ENCODE measurements at regions not wholly inside any gene's neighbourhood (a gene's known extent, or its start where the extent isn't known, plus 50 kb on each side); places are given as distances from the start of the nearest gene placed in this dataset.
A peak's percentile ranks its signal among the peaks of the same experiment; 100 is the strongest.

GRCh38 chr4:14299166-14299565 is 671.6 kb upstream of the BOD1L1 start:
- no peak for DNase-seq (ENCODE audit: low read depth in 2 of 2)

DNA sequence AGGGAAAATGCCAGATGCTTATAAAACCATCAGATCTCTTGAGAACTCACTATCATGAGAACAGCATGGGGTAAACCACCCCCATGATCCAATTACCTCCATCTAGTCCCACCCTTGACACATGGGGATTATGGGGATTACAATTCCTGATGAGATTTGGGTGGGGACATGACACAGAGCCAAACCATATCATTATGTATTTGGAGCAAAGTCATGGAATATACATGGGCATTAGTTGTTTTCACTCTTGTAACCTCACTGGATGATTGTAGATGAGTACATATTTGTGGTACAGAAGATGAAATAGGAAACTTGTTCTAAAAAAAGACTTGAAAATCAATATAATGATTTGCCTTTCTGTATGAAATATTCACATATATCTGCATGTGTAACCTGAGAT is 674.5 kb upstream of the BOD1L1 start:
- no peak for DNase-seq (ENCODE audit: low read depth in 2 of 2)

DNA sequence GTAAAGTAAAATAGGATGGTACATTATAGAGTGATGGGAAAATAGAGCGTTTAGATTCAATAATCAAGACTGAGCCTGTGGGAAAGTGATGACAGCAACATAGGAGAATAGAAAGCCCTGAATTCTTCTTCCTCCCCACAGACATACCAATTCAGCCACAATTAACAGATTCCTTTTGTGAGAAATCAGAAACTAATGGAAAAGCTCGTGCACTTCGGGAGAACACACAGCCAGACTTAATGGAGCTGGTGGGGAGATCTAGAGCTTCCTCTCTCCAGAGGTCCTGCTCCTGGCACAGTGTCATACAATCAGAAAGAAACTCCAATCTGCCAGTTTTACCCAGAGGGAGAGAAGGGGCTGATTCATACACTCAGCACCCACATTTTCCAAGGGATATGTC is 676.3 kb upstream of the BOD1L1 start:
- DNase-seq (ENCODE audit: low read depth in 2 of 2) = no peak

- DNase-seq (ENCODE audit: low read depth in 2 of 2) = no peak
These were observed 680.7 kb upstream of the BOD1L1 start for GRCh38 chr4:14308229-14308651.

GRCh38 chr4:14309431-14309830 is 681.9 kb upstream of the BOD1L1 start:
- no peak for DNase-seq (ENCODE audit: low read depth in 2 of 2)

- no peak for DNase-seq (ENCODE audit: low read depth in 2 of 2)
These were observed 686.2 kb upstream of the BOD1L1 start for GRCh38 chr4:14313757-14314156.

DNA sequence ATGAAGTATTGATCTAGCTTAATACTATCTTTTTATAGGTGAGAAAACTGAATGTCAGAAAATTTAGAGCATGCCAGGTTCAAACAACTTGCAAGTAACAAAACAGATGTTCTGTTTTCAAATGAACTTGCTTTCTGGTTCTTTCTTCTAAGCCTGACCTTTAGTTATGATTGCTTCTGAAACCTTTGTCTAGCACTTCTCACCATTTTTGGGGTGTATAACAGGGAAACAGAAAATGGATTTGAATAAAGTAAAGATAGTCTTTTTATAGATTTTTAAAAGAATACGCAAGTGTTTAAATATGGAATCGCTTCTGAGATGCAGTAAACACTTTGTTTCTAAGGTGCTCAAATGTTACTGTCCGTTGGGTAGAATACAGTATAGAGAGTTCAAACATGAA is 687.2 kb upstream of the CPEB2 start:
- DNase-seq (ENCODE audit: low read depth in 2 of 2) = no peak

- DNase-seq (ENCODE audit: low read depth in 2 of 2) = no peak
These were observed 684.9 kb upstream of the CPEB2 start for GRCh38 chr4:14317351-14317750.

GRCh38 chr4:14318671-14319070 is 683.6 kb upstream of the CPEB2 start:
- no peak for DNase-seq (ENCODE audit: low read depth in 2 of 2)

- no peak for DNase-seq (ENCODE audit: low read depth in 2 of 2)
These were observed 680.6 kb upstream of the CPEB2 start for GRCh38 chr4:14321723-14322122.

GRCh38 chr4:14323191-14323590 is 679.1 kb upstream of the CPEB2 start:
- DNase-seq (ENCODE audit: low read depth in 2 of 2) = no peak

GRCh38 chr4:14329228-14329627 is 673.1 kb upstream of the CPEB2 start:
- no peak for DNase-seq (ENCODE audit: low read depth in 2 of 2)

GRCh38 chr4:14333616-14334015 is 668.7 kb upstream of the CPEB2 start:
- no peak for DNase-seq (ENCODE audit: low read depth in 2 of 2)

- DNase-seq (ENCODE audit: low read depth in 2 of 2) = no peak
These were observed 668.1 kb upstream of the CPEB2 start for GRCh38 chr4:14334166-14334565.

GRCh38 chr4:14335872-14336271 is 666.4 kb upstream of the CPEB2 start:
- DNase-seq (ENCODE audit: low read depth in 2 of 2) = no peak

DNA sequence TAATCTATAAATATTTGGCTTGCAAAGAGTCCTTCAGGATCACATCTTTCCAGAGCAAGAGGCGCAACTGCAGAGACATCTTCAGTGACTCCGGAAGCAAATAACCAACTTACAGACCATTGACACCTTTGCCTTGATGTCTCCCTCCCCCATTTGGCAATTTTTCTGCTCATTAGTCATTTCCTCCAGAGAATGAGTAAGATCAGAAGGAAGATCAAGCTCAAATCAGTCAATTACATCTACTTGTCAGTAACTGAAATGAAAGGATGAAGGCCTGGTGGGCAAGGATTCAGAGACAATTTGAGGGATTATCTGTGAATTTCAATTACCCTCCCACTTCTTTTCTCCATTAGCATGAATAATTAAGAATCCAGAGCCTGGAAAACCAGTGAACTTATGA is 665.6 kb upstream of the CPEB2 start:
- DNase-seq (ENCODE audit: low read depth in 2 of 2) = peak in 1 of 2 donors; percentile 39

DNA sequence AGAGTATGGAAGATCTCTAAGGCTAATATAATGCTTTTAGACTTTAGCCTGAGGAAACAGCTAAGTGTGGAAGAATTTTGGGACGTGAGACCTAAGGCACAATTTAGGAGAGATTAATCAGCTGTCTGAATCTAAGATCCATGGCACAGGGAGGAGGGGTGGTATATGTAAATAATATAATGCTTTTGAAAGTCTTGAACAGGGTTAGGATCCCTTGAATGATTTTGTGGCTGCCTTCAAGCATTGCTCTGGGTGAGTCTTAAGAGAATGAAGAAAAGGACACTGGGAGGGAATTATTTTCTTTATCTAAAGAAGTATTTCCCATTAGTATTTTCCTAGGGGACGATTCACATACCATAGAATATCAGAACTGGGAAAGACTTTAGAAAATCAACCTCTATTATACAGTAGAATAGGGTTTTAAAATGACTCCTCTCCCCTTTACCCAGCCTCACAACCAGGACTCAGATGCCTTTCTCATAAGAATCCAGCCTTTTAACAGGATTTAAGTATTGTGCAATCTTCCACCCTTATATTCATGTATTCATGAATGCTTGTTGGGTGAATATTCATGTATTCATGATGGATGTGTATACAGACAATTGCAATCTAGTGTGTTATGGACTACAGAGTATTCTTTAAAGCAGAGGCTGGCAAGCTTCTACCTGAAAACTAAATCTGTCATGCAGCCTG is 664.2 kb upstream of the CPEB2 start:
- no peak for DNase-seq (ENCODE audit: low read depth in 2 of 2)

DNA sequence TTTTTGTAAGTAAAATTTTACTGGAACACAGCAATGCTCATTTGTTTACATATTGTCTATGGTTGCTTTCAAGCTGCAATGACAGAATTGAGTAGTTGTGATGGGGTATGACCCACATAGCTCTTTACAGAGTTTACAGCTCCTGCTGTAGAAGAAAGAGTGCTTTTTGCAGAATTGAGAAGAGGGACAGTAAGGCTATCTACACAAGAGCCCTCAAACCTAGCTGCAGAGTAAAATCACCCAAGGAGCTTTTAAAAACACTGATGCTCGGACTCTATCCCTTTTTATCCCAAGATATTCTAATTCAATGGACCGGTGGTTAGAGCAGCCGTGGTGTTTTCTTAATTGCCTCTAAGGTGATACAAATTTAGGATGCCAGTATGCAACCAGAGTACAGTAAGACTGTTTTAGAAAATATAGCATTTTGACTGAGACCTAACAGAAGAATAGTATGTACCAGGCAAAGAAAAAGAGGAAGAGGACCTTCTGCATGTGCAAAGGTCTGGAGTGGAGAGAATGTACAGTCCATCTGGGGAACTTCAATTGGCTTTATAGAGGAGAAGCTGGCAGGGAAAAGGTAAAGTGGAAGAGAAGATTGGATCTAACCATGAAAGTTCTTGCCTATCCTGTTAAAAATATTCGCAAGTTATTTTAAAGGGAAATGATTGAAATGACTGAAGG is 663.6 kb upstream of the CPEB2 start:
- DNase-seq (ENCODE audit: low read depth in 2 of 2) = no peak

DNA sequence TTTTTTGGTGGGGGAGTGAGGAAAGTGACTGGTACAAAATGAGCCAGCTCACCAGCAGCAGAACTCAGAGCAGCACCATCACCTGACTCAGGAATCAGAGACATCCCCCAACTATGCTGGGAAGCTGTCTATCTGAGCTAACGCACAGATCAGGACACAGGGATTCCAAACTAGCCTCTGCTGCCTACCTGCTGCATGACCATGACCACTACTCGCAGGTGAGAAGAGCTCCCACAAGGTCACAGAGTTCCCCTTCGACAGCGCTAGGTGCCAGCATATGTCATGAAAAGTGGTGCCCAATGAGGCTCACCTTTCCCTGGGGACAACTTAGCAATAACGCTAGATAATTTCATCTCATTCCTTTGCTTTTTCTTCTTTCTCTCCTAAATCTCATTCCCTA is 662.6 kb upstream of the CPEB2 start:
- no peak for DNase-seq (ENCODE audit: low read depth in 2 of 2)

DNA sequence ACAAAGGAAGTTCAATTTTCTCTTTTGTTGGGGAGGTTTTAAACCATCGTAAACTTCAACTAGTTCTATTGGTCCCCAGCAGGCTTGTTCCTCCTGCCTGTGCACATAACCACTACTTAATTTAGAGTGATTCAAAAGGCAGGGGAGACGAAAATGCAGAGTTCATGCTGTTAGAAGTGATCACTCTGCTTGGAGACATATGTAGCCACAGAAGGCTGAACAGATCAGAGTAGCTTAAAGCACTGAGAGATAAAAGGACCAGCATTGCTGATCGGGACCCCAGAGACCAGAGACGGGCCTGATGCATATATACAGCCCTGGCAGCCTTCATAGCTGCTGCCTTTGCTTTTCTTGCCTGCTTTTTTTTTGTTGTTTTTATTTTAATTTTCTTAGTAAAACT is 662.0 kb upstream of the CPEB2 start:
- DNase-seq (ENCODE audit: low read depth in 2 of 2) = no peak

- no peak for DNase-seq (ENCODE audit: low read depth in 2 of 2)
These were observed 658.3 kb upstream of the CPEB2 start for GRCh38 chr4:14343961-14344360.

- peak in 1 of 2 donors; percentile 78 for DNase-seq (ENCODE audit: low read depth in 2 of 2)
These were observed 656.9 kb upstream of the CPEB2 start for GRCh38 chr4:14345356-14345775.

- DNase-seq (ENCODE audit: low read depth in 2 of 2) = no peak
These were observed 654.8 kb upstream of the CPEB2 start for GRCh38 chr4:14347526-14347925.

All from lung microvascular endothelial cell (primary cell).